GM21723 (cell line): ENCODE measurements at regions not wholly inside any gene's neighbourhood (a gene's known extent, or its start where the extent isn't known, plus 50 kb on each side); places are given as distances from the start of the nearest gene placed in this dataset.

Experiments used
- ATAC-seq: cut with Tn5 transposase; IDR thresholded peaks from one replicate; pipeline ENCODE4 v1.9.1; 2021; ENCODE audit warnings: mild to moderate bottlenecking, moderate library complexity; ENCODE audit not compliant: unreplicated experiment

GRCh38 chr14:97331526-97331925 is 534.3 kb downstream of the VRK1 start:
- no peak for ATAC-seq

- ATAC-seq = no peak
These were observed 539.0 kb downstream of the VRK1 start for GRCh38 chr14:97336179-97336578.

GRCh38 chr14:97336816-97337215 is 539.6 kb downstream of the VRK1 start:
- ATAC-seq = no peak

- ATAC-seq = no peak
These were observed 540.1 kb downstream of the VRK1 start for GRCh38 chr14:97337267-97337666.

- no peak for ATAC-seq
These were observed 540.5 kb downstream of the VRK1 start for GRCh38 chr14:97337670-97338069.

- no peak for ATAC-seq
These were observed 547.5 kb downstream of the VRK1 start for GRCh38 chr14:97344666-97345065.

GRCh38 chr14:97346675-97347074 is 549.5 kb downstream of the VRK1 start:
- no peak for ATAC-seq

- no peak for ATAC-seq
These were observed 552.3 kb downstream of the VRK1 start for GRCh38 chr14:97349463-97349862.

- ATAC-seq = no peak
These were observed 552.8 kb downstream of the VRK1 start for GRCh38 chr14:97349946-97350345.

- ATAC-seq = no peak
These were observed 553.2 kb downstream of the VRK1 start for GRCh38 chr14:97350415-97350814.

- ATAC-seq = no peak
These were observed 553.9 kb downstream of the VRK1 start for GRCh38 chr14:97350894-97351731.

GRCh38 chr14:97353102-97353501 is 555.9 kb downstream of the VRK1 start:
- no peak for ATAC-seq

GRCh38 chr14:97354119-97354722 is 557.0 kb downstream of the VRK1 start:
- no peak for ATAC-seq

GRCh38 chr14:97359341-97359740 is 562.2 kb downstream of the VRK1 start:
- no peak for ATAC-seq

- no peak for ATAC-seq
These were observed 564.0 kb downstream of the VRK1 start for GRCh38 chr14:97361181-97361580.

- ATAC-seq = no peak
These were observed 564.8 kb downstream of the VRK1 start for GRCh38 chr14:97361958-97362357.

- no peak for ATAC-seq
These were observed 569.2 kb downstream of the VRK1 start for GRCh38 chr14:97366400-97366799.

GRCh38 chr14:97367278-97367677 is 570.1 kb downstream of the VRK1 start:
- no peak for ATAC-seq

- ATAC-seq = no peak
These were observed 570.9 kb downstream of the VRK1 start for GRCh38 chr14:97368049-97368448.

- ATAC-seq = no peak
These were observed 571.9 kb downstream of the VRK1 start for GRCh38 chr14:97368900-97369564.

GRCh38 chr14:97369901-97370300 is 572.7 kb downstream of the VRK1 start:
- no peak for ATAC-seq

- no peak for ATAC-seq
These were observed 579.1 kb downstream of the VRK1 start for GRCh38 chr14:97376310-97376709.
